GM19239 (cell line): ENCODE measurements at regions not wholly inside any gene's neighbourhood (a gene's known extent, or its start where the extent isn't known, plus 50 kb on each side); places are given as distances from the start of the nearest gene placed in this dataset.
"Not testable (repeated sequence)": the region's sequence is repeated elsewhere in the genome, so short reads cannot be mapped to it uniquely, and the experiment has no call there.

Source experiments
- DNase-seq: peaks from one replicate; pipeline ENCODE4 v3.0.0; 2011; ENCODE audit warnings: low spot score; ENCODE audit not compliant: insufficient read length
- FAIRE-seq: peaks from 2 replicates; lab custom pipeline; 2011; peaks lifted over from hg19 to GRCh38; lab: Jason Lieb, UNC

GRCh38 chr3:110487840-110488239 lies 583.8 kb upstream of the NECTIN3 start:
- no peak for FAIRE-seq
- no peak for DNase-seq

GRCh38 chr3:110491413-110491812 lies 580.2 kb upstream of the NECTIN3 start:
- DNase-seq (no peak), FAIRE-seq (no peak)

GRCh38 chr3:110492876-110493275 lies 578.7 kb upstream of the NECTIN3 start:
- DNase-seq (no peak), FAIRE-seq (no peak)

- no peak for DNase-seq
- FAIRE-seq = no peak
Observed at GRCh38 chr3:110493438-110494092, 578.1 kb upstream of the NECTIN3 start.

GRCh38 chr3:110494093-110494490 lies 577.5 kb upstream of the NECTIN3 start:
- DNase-seq = no peak
- no peak for FAIRE-seq

- DNase-seq (no peak), FAIRE-seq (no peak)
Observed at GRCh38 chr3:110494728-110495127, 576.9 kb upstream of the NECTIN3 start.

GRCh38 chr3:110495201-110495927 lies 576.3 kb upstream of the NECTIN3 start:
- no peak for FAIRE-seq
- DNase-seq = no peak

GRCh38 chr3:110504401-110504800 lies 567.2 kb upstream of the NECTIN3 start:
- DNase-seq (no peak), FAIRE-seq (no peak)

GRCh38 chr3:110504901-110505300 lies 566.7 kb upstream of the NECTIN3 start:
- no peak for FAIRE-seq

GRCh38 chr3:110506890-110507289 lies 564.7 kb upstream of the NECTIN3 start:
- no peak for DNase-seq
- no peak for FAIRE-seq

More at GRCh38 chr3:110504901-110505300, 566.7 kb upstream of the NECTIN3 start:
- DNase-seq = no peak

- not testable (repeated sequence) for FAIRE-seq, DNase-seq
Observed at GRCh38 chr3:110507570-110507969, 564.0 kb upstream of the NECTIN3 start.

GRCh38 chr3:110512961-110513360 lies 558.7 kb upstream of the NECTIN3 start:
- no peak for FAIRE-seq
- no peak for DNase-seq

GRCh38 chr3:110518031-110518430 lies 553.6 kb upstream of the NECTIN3 start:
- no peak for DNase-seq
- no peak for FAIRE-seq

- DNase-seq (no peak), FAIRE-seq (no peak)
Observed at GRCh38 chr3:110519071-110519470, 552.5 kb upstream of the NECTIN3 start.

- FAIRE-seq (no peak), DNase-seq (no peak)
Observed at GRCh38 chr3:110521019-110521418, 550.6 kb upstream of the NECTIN3 start.

- not testable (repeated sequence) for FAIRE-seq, DNase-seq
Observed at GRCh38 chr3:110525558-110526064, 546.0 kb upstream of the NECTIN3 start.

GRCh38 chr3:110526777-110527727 lies 544.6 kb upstream of the NECTIN3 start:
- FAIRE-seq (no peak), DNase-seq (no peak)

- FAIRE-seq (no peak), DNase-seq (no peak)
Observed at GRCh38 chr3:110528305-110529121, 543.1 kb upstream of the NECTIN3 start.

- FAIRE-seq (no peak), DNase-seq (no peak)
Observed at GRCh38 chr3:110530902-110531301, 540.7 kb upstream of the NECTIN3 start.

GRCh38 chr3:110533089-110533488 lies 538.5 kb upstream of the NECTIN3 start:
- DNase-seq = no peak
- FAIRE-seq = no peak
